Liver (tissue), 8 donors: ENCODE measurements at regions not wholly inside any gene's neighbourhood (a gene's known extent, or its start where the extent isn't known, plus 50 kb on each side); places are given as distances from the start of the nearest gene placed in this dataset.
"Not testable (repeated sequence)": the region's sequence is repeated elsewhere in the genome, so short reads cannot be mapped to it uniquely, and the experiment has no call there.

ENCODE experiments used
- DNase-seq: peaks from one replicate; pipeline ENCODE4 v3.0.0-alpha.2; 2017; ENCODE audit warnings: low spot score
- H3K27ac ChIP-seq, 2 donors: one replicate each; pipeline ENCODE4 v1.7.0; 2013; ENCODE audit warnings: inconsistent platforms in 2 of 2, low read length in 2 of 2, control low read depth in 1 of 2, low read depth in 1 of 2, mild to moderate bottlenecking in 1 of 2
- H3K27me3 ChIP-seq, 4 donors: one replicate each; pipeline versions ENCODE4 v1.6.1 to v1.7.0; 2013; ENCODE audit warnings: low read length in 3 of 4, inconsistent platforms in 1 of 4, mild to moderate bottlenecking in 1 of 4, moderate library complexity in 1 of 4; ENCODE audit not compliant: control insufficient read depth in 4 of 4, insufficient read depth in 4 of 4
- H3K36me3 ChIP-seq, 4 donors: one replicate each; pipeline versions ENCODE4 v1.6.1 to v1.7.0; 2013; ENCODE audit warnings: low read length in 3 of 4, mild to moderate bottlenecking in 3 of 4, low read depth in 1 of 4, moderate library complexity in 1 of 4; ENCODE audit not compliant: control insufficient read depth in 4 of 4, insufficient read depth in 3 of 4
- H3K4me1 ChIP-seq, 4 donors: one replicate each; pipeline versions ENCODE4 v1.6.1 to v1.7.0; 2013; ENCODE audit warnings: low read length in 3 of 4, mild to moderate bottlenecking in 3 of 4, moderate library complexity in 1 of 4; ENCODE audit not compliant: control insufficient read depth in 4 of 4, insufficient read depth in 4 of 4
- H3K4me3 ChIP-seq, 3 donors: one replicate each; pipeline versions ENCODE4 v1.6.1 to v1.7.0; 2013; ENCODE audit warnings: low read length in 3 of 3, control low read depth in 1 of 3, low read depth in 1 of 3, mild to moderate bottlenecking in 1 of 3
- H3K9ac ChIP-seq, 2 donors: one replicate each; pipeline ENCODE4 v1.7.0; 2013; ENCODE audit warnings: low read length in 2 of 2, mild to moderate bottlenecking in 2 of 2, moderate library complexity in 2 of 2, control low read depth in 1 of 2, low read depth in 1 of 2
- H3K9me3 ChIP-seq, 4 donors: one replicate each; pipeline versions ENCODE4 v1.6.1 to v1.7.0; 2013; ENCODE audit warnings: low read length in 3 of 4; ENCODE audit not compliant: control insufficient read depth in 4 of 4
- FOXA1 ChIP-seq: IDR thresholded peaks from 2 replicates; pipeline ENCODE4 v1.6.1; 2016; ENCODE audit warnings: antibody characterized with exemption
- FOXA2 ChIP-seq: IDR thresholded peaks from 2 replicates; pipeline ENCODE4 v1.6.1; 2016; ENCODE audit warnings: antibody characterized with exemption
- GABPA ChIP-seq, 2 donors: IDR thresholded peaks in 1 of 2; conservative IDR thresholded peaks in 1 of 2; 2 replicates each; pipeline ENCODE4 v1.6.1; 2016; ENCODE audit warnings: antibody characterized with exemption in 2 of 2, mild to moderate bottlenecking in 1 of 2, moderate library complexity in 1 of 2
- HNF4G ChIP-seq: IDR thresholded peaks from 2 replicates; pipeline ENCODE4 v1.6.1; 2016; ENCODE audit warnings: antibody characterized with exemption
- REST ChIP-seq: IDR thresholded peaks from 2 replicates; pipeline ENCODE4 v1.6.1; 2016; ENCODE audit warnings: antibody characterized with exemption, mild to moderate bottlenecking
- RXRA ChIP-seq, 2 donors: IDR thresholded peaks; 2 replicates each; pipeline ENCODE4 v1.6.1; 2017 to 2018; ENCODE audit warnings: antibody characterized with exemption in 2 of 2, mild to moderate bottlenecking in 1 of 2
- YY1 ChIP-seq: IDR thresholded peaks from 2 replicates; pipeline ENCODE4 v1.6.1; 2016; ENCODE audit warnings: antibody characterized with exemption, mild to moderate bottlenecking
- WGBS: extraction: QIAGEN DNeasy Blood & Tissue Kit; methylation state at CpG from one replicate; pipeline ENCODE4 v1.1.7; 2013; 5-methylcytosine and 5-hydroxymethylcytosine counted together
- TF ChIP-seq, protein P1 (sequence below): fragments of 150-350 bp; IDR thresholded peaks from 2 replicates; pipeline ENCODE4 v1.5.1; 2017; ENCODE audit warnings: improper control_type of control experiment, low read depth, low read length; ENCODE audit not compliant: missing input control
- TF ChIP-seq, protein P2 (sequence below): IDR thresholded peaks from 2 replicates; pipeline ENCODE4 v1.6.1; 2016; ENCODE audit warnings: antibody characterized with exemption
- donor health status: healthy.
- donor health status: healthy.
- donor health status: healthy.
- donor health status: healthy.
- donor health status: healthy.

DNA sequence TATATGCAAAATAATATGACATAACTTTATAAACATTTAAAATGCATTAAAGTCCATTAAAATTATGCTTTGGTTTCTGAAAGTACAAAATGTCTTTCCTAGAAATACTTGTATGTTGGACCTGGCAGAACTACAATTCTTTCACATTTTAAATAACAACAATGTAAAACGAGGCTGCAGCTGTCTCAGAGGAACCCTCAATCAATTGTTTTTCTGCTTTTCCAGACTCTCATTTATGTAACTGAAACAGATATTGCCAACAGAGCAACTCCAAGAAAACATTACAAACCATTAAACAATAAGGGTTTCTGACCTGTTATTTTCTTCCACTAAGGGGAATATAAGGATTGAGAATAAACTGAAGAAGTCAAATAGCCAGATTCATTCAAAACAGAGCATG lies 1193.4 kb downstream of the NCAM2 start:
- TF ChIP-seq HNF4G (no peak), FOXA1 (no peak), GABPA (IDR thresholded peaks at IDR 0.05 in 1 of 2, conservative IDR thresholded peaks at IDR 0.05 in 1 of 2) (no peak), FOXA2 (no peak)
- 36% methylated on average over 1 of the region's 1 CpG for WGBS

GRCh38 chr21:22192766-22193165 lies 1194.6 kb downstream of the NCAM2 start:
- WGBS = 68% methylated on average over 2 of the region's 2 CpGs
- Histone ChIP-seq H3K9me3 (no peaks in the 10 kb centered on the region), H3K27ac (no peak overlapping the region), H3K9ac (no peak overlapping the region), H3K27me3 (no peaks in the 10 kb centered on the region), H3K36me3 (no peaks in the 10 kb centered on the region), H3K4me3 (no peak overlapping the region), H3K4me1 (no peaks in the 10 kb centered on the region)
- TF ChIP-seq, protein P1, sequence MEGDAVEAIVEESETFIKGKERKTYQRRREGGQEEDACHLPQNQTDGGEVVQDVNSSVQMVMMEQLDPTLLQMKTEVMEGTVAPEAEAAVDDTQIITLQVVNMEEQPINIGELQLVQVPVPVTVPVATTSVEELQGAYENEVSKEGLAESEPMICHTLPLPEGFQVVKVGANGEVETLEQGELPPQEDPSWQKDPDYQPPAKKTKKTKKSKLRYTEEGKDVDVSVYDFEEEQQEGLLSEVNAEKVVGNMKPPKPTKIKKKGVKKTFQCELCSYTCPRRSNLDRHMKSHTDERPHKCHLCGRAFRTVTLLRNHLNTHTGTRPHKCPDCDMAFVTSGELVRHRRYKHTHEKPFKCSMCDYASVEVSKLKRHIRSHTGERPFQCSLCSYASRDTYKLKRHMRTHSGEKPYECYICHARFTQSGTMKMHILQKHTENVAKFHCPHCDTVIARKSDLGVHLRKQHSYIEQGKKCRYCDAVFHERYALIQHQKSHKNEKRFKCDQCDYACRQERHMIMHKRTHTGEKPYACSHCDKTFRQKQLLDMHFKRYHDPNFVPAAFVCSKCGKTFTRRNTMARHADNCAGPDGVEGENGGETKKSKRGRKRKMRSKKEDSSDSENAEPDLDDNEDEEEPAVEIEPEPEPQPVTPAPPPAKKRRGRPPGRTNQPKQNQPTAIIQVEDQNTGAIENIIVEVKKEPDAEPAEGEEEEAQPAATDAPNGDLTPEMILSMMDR = no peak
- TF ChIP-seq YY1 (no peak), FOXA2 (no peak), RXRA (IDR thresholded peaks at IDR 0.05) (no peak), REST (no peak)
- TF ChIP-seq, protein P2, sequence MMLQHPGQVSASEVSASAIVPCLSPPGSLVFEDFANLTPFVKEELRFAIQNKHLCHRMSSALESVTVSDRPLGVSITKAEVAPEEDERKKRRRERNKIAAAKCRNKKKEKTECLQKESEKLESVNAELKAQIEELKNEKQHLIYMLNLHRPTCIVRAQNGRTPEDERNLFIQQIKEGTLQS = no peak
- no peak for DNase-seq

More for the DNA sequence above, 1193.4 kb downstream of the NCAM2 start:
- H3K9ac ChIP-seq = no peak overlapping the region
- H3K4me3 ChIP-seq = no peak overlapping the region
- H3K27ac ChIP-seq = no peak overlapping the region
- no peaks in the 10 kb centered on the region for H3K9me3 ChIP-seq
- H3K27me3 ChIP-seq = no peaks in the 10 kb centered on the region
- H3K36me3 ChIP-seq = no peaks in the 10 kb centered on the region
- H3K4me1 ChIP-seq = no peaks in the 10 kb centered on the region
- DNase-seq = no peak

DNA sequence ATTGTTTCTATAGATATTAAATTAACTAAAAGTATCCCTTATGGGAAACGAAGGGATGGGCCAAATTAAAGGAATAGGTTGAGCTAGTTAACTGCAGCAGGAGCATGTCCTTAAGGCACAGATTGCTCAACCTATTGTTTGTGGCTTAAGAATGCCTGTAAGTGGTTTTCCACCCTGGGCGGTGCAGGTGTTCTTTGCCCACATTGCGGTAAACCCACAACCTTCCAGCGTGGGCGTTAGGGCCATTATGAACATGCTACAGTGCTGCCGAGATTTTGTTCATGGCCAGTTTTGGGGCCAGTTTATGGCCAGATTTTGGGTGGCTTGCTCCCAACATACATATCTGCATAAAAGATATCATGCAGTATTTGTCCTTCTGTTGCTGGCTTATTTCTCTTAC lies 1196.8 kb downstream of the NCAM2 start:
- not testable (repeated sequence) for H3K27ac ChIP-seq, H3K9me3 ChIP-seq, H3K4me3 ChIP-seq, H3K4me1 ChIP-seq, H3K36me3 ChIP-seq, H3K9ac ChIP-seq, DNase-seq, H3K27me3 ChIP-seq
- WGBS = 88% methylated on average over 6 of the region's 6 CpGs
